ENCODE measurements at regions not wholly inside any gene's neighbourhood (a gene's known extent, or its start where the extent isn't known, plus 50 kb on each side); places are given as distances from the start of the nearest gene placed in this dataset.

GRCh38 chr15:20353966-20354883, 187.4 kb downstream of the GOLGA6L6 start:
- TF ChIP-seq ZFX (IDR thresholded peaks at IDR 0.05; ENCODE audit: borderline replicate concordance) (no peak), CTCF (IDR thresholded peaks at IDR 0.05) (no peak)
- H3K27ac ChIP-seq = no peak overlapping the region

- TF ChIP-seq CTCF (IDR thresholded peaks at IDR 0.05) (no peak), ZFX (IDR thresholded peaks at IDR 0.05; ENCODE audit: borderline replicate concordance) (no peak)
- H3K27ac ChIP-seq = no peak overlapping the region
These were observed 189.1 kb downstream of the GOLGA6L6 start for GRCh38 chr15:20352241-20353200.

GRCh38 chr15:20351448-20351971, 190.1 kb downstream of the GOLGA6L6 start:
- TF ChIP-seq CTCF (IDR thresholded peaks at IDR 0.05) (no peak), ZFX (IDR thresholded peaks at IDR 0.05; ENCODE audit: borderline replicate concordance) (no peak)
- H3K27ac ChIP-seq = no peak overlapping the region

- no peak overlapping the region for H3K27ac ChIP-seq
- no peak for TF ChIP-seq ZFX (IDR thresholded peaks at IDR 0.05; ENCODE audit: borderline replicate concordance)
- no peak for TF ChIP-seq CTCF (IDR thresholded peaks at IDR 0.05)
These were observed 191.7 kb downstream of the GOLGA6L6 start for GRCh38 chr15:20349774-20350498.

GRCh38 chr15:20348900-20349773, 192.5 kb downstream of the GOLGA6L6 start:
- TF ChIP-seq ZFX (IDR thresholded peaks at IDR 0.05; ENCODE audit: borderline replicate concordance) (no peak), CTCF (IDR thresholded peaks at IDR 0.05) (no peak)
- H3K27ac ChIP-seq = no peak overlapping the region

Measured in 22Rv1 (cell line).